OCI-LY3 (cell line): ENCODE measurements at regions not wholly inside any gene's neighbourhood (a gene's known extent, or its start where the extent isn't known, plus 50 kb on each side); places are given as distances from the start of the nearest gene placed in this dataset.

Experiments
- CTCF ChIP-seq: fragments of 200-600, 300-600 bp; sonication (generic); IDR thresholded peaks from 2 replicates; pipeline ENCODE4 v1.5.1; 2014; ENCODE audit warnings: antibody characterized with exemption, low read length, low read depth
- EZH2phosphoT487 ChIP-seq: fragments of 200-600 bp; shearing (Covaris generic); IDR thresholded peaks from 2 replicates; pipeline ENCODE4 v1.6.1; 2018; ENCODE audit warnings: antibody characterized with exemption, mixed run types, low read depth

GRCh38 chr2:171230176-171230575, 69.5 kb upstream of the TLK1 start:
- no peak for TF ChIP-seq CTCF
- no peak for TF ChIP-seq EZH2phosphoT487
